H1 (cell line): ENCODE measurements at regions not wholly inside any gene's neighbourhood (a gene's known extent, or its start where the extent isn't known, plus 50 kb on each side); places are given as distances from the start of the nearest gene placed in this dataset.

Experiments
- CTCF ChIA-PET: fragments of 300-600 bp; sonication (Branson Sonifier 250); formaldehyde crosslinking; loops from one replicate; lab custom pipeline; 2021; ENCODE audit not compliant: partially characterized antibody; lab: Charles Lee
- POLR2A ChIA-PET: fragments of 300-600 bp; sonication (Branson Sonifier 250); formaldehyde crosslinking; loops from one replicate; lab custom pipeline; 2021; ENCODE audit warnings: inconsistent platforms; ENCODE audit not compliant: partially characterized antibody; lab: Charles Lee
- DNase-seq, 2 experiments: peaks; one replicate each; pipeline versions ENCODE4 v3.0.0 to v3.0.0-alpha.2; 2010 to 2022; ENCODE audit warnings: low spot score in 2 of 2, low read depth in 1 of 2, mixed read lengths in 1 of 2
- FAIRE-seq: peaks from 2 replicates; lab custom pipeline; 2011; peaks lifted over from hg19 to GRCh38; lab: Jason Lieb, UNC
- H2AFZ ChIP-seq: 2 replicates; pipeline ENCODE4 v1.8.1; 2012; ENCODE audit warnings: low read length, inconsistent platforms
- H2AK5ac ChIP-seq: 2 replicates; pipeline ENCODE4 v1.6.1; 2013; ENCODE audit warnings: low read depth, low read length
- H2BK120ac ChIP-seq: replicated peaks from 2 replicates; pipeline ENCODE3; 2013; ENCODE audit warnings: low read depth, low read length, inconsistent platforms
- H2BK12ac ChIP-seq: 2 replicates; pipeline ENCODE4 v1.6.1; 2013; ENCODE audit warnings: low read depth, low read length
- H2BK15ac ChIP-seq: 2 replicates; pipeline ENCODE4 v1.6.1; 2013; ENCODE audit warnings: low read length
- H2BK20ac ChIP-seq: 2 replicates; pipeline ENCODE4 v1.6.1; 2013; ENCODE audit warnings: low read length
- H2BK5ac ChIP-seq: 2 replicates; pipeline ENCODE4 v1.6.1; 2013; ENCODE audit warnings: low read depth, low read length
- H3K14ac ChIP-seq: 2 replicates; pipeline ENCODE4 v1.6.1; 2013; ENCODE audit warnings: inconsistent platforms; ENCODE audit not compliant: insufficient read length
- H3K18ac ChIP-seq: 2 replicates; pipeline ENCODE4 v1.6.1; 2013; ENCODE audit warnings: low read length; ENCODE audit errors: extremely low read depth
- H3K23ac ChIP-seq: 2 replicates; pipeline ENCODE4 v1.6.1; 2013; ENCODE audit warnings: inconsistent platforms; ENCODE audit not compliant: insufficient read length
- H3K23me2 ChIP-seq: 2 replicates; pipeline ENCODE4 v1.6.1; 2013; ENCODE audit warnings: low read depth, low read length
- H3K27ac ChIP-seq: 2 replicates; pipeline ENCODE4 v1.6.1; 2011; ENCODE audit warnings: low read depth, low read length, inconsistent platforms
- H3K27me3 ChIP-seq, 4 experiments: replicated peaks in 1 of 4; 1 replicate in 1 of 4; 2 replicates in 3 of 4; pipeline versions ENCODE4 v1.6.1 to v1.8.1; 2011 to 2013; ENCODE audit warnings: low read length in 3 of 4, mild to moderate bottlenecking in 3 of 4, inconsistent platforms in 2 of 4, mixed read lengths in 2 of 4, moderate library complexity in 1 of 4; ENCODE audit not compliant: control insufficient read depth in 3 of 4, insufficient read depth in 3 of 4; ENCODE audit errors: extremely low read depth in 1 of 4
- H3K36me3 ChIP-seq, 4 experiments: 2 replicates each; pipeline versions ENCODE4 v1.6.1 to v1.8.1; 2011 to 2013; ENCODE audit warnings: mild to moderate bottlenecking in 4 of 4, low read length in 3 of 4, moderate library complexity in 2 of 4, control low read depth in 1 of 4, inconsistent platforms in 1 of 4; ENCODE audit not compliant: insufficient read depth in 4 of 4, control insufficient read depth in 2 of 4
- H3K4ac ChIP-seq: replicated peaks from 2 replicates; pipeline ENCODE3; 2013; ENCODE audit warnings: low read length, low read depth, mixed read lengths, inconsistent platforms; ENCODE audit not compliant: insufficient read length
- H3K4me1 ChIP-seq, 4 experiments: replicated peaks in 1 of 4; 1 replicate in 1 of 4; 2 replicates in 3 of 4; pipeline versions ENCODE4 v1.6.1 to v1.8.1; 2011 to 2013; ENCODE audit warnings: low read length in 3 of 4, inconsistent platforms in 2 of 4, mixed read lengths in 1 of 4; ENCODE audit not compliant: insufficient read depth in 4 of 4, control insufficient read depth in 3 of 4
- H3K4me2 ChIP-seq, 2 experiments: 2 replicates each; pipeline versions ENCODE4 v1.6.1 to v1.8.1; 2011 to 2013; ENCODE audit warnings: low read depth in 2 of 2, low read length in 2 of 2, control low read depth in 1 of 2, inconsistent platforms in 1 of 2, mild to moderate bottlenecking in 1 of 2; ENCODE audit not compliant: insufficient read depth in 1 of 2
- H3K4me3 ChIP-seq, 4 experiments: fragments of 200-600, 300-600 bp in 1 of 4; sonication (generic), shearing (Covaris generic), sonication (Bioruptor Twin) in 1 of 4; 2 replicates each; pipeline versions ENCODE4 v1.5.1 to v1.8.1; 2011 to 2016; ENCODE audit warnings: low read length in 4 of 4, low read depth in 3 of 4, control low read depth in 2 of 4, inconsistent platforms in 2 of 4, mild to moderate bottlenecking in 2 of 4, mixed read lengths in 1 of 4, moderate library complexity in 1 of 4; ENCODE audit not compliant: insufficient read depth in 2 of 4; ENCODE audit errors: extremely low read depth in 1 of 4
- H3K56ac ChIP-seq: replicated peaks from 2 replicates; pipeline ENCODE3; 2013; ENCODE audit warnings: low read depth, mild to moderate bottlenecking, mixed read lengths, low read length, inconsistent platforms; ENCODE audit not compliant: insufficient read length
- H3K79me1 ChIP-seq: 2 replicates; pipeline ENCODE4 v1.6.1; 2013; ENCODE audit warnings: low read depth, low read length, control low read depth
- H3K79me2 ChIP-seq, 2 experiments: 2 replicates each; pipeline versions ENCODE4 v1.6.1 to v1.8.1; 2012 to 2013; ENCODE audit warnings: low read length in 2 of 2, mild to moderate bottlenecking in 2 of 2, inconsistent platforms in 1 of 2; ENCODE audit not compliant: insufficient read depth in 2 of 2, control insufficient read depth in 1 of 2
- H3K9ac ChIP-seq, 4 experiments: replicated peaks in 1 of 4; 1 replicate in 1 of 4; 2 replicates in 3 of 4; pipeline versions ENCODE4 v1.6.1 to v1.8.1; 2011 to 2013; ENCODE audit warnings: low read depth in 3 of 4, low read length in 3 of 4, control low read depth in 2 of 4, mild to moderate bottlenecking in 2 of 4, moderate library complexity in 2 of 4, inconsistent platforms in 1 of 4; ENCODE audit errors: extremely low read depth in 1 of 4
- H3K9me3 ChIP-seq, 2 experiments: 2 replicates each; pipeline versions ENCODE4 v1.6.1 to v1.8.1; 2012 to 2013; ENCODE audit warnings: mild to moderate bottlenecking in 2 of 2, moderate library complexity in 2 of 2, control low read depth in 1 of 2, inconsistent platforms in 1 of 2, low read depth in 1 of 2, low read length in 1 of 2, mixed read lengths in 1 of 2; ENCODE audit not compliant: insufficient read depth in 2 of 2
- H4K20me1 ChIP-seq, 2 experiments: replicated peaks in 1 of 2; 2 replicates each; pipeline versions ENCODE3 to v1.8.1; 2011 to 2013; ENCODE audit warnings: inconsistent platforms in 2 of 2, low read length in 2 of 2, mild to moderate bottlenecking in 1 of 2; ENCODE audit not compliant: insufficient read depth in 2 of 2, control insufficient read depth in 1 of 2
- H4K5ac ChIP-seq: 2 replicates; pipeline ENCODE4 v1.6.1; 2013; ENCODE audit warnings: low read length, low read depth, mixed read lengths, inconsistent platforms; ENCODE audit not compliant: insufficient read length
- H4K8ac ChIP-seq: 2 replicates; pipeline ENCODE4 v1.8.0; 2013; ENCODE audit warnings: mild to moderate bottlenecking, moderate library complexity, low read length, inconsistent platforms; ENCODE audit not compliant: insufficient read depth; ENCODE audit errors: extremely low read depth
- H4K91ac ChIP-seq: replicated peaks from 2 replicates; pipeline ENCODE3; 2013; ENCODE audit warnings: low read length, mixed read lengths, inconsistent platforms; ENCODE audit not compliant: insufficient read length
- CTBP2 ChIP-seq: IDR thresholded peaks from 2 replicates; pipeline ENCODE4 v1.7.0; 2011; ENCODE audit warnings: borderline replicate concordance, mild to moderate bottlenecking, moderate library complexity, mixed read lengths, low read length; ENCODE audit not compliant: insufficient read depth, insufficient read length
- E2F6 ChIP-seq: IDR thresholded peaks from 2 replicates; pipeline ENCODE4 v1.6.1; 2012; ENCODE audit warnings: inconsistent platforms
- EGR1 ChIP-seq: IDR thresholded peaks from 2 replicates; pipeline ENCODE4 v1.6.1; 2011; ENCODE audit warnings: low read depth, low read length, borderline replicate concordance
- NANOG ChIP-seq: IDR thresholded peaks from 2 replicates; pipeline ENCODE4 v1.6.1; 2011; ENCODE audit warnings: low read length, low read depth, mild to moderate bottlenecking, inconsistent platforms; ENCODE audit not compliant: insufficient read depth, poor library complexity, severe bottlenecking
- POLR2AphosphoS5 ChIP-seq: IDR thresholded peaks from 2 replicates; pipeline ENCODE4 v1.6.1; 2011; ENCODE audit warnings: low read depth, low read length
- RAD21 ChIP-seq, 2 experiments: IDR thresholded peaks in 1 of 2; conservative IDR thresholded peaks in 1 of 2; 2 replicates each; pipeline ENCODE4 v1.6.1; 2011; ENCODE audit warnings: low read depth in 2 of 2, low read length in 2 of 2, improper control_type of control experiment in 1 of 2, inconsistent platforms in 1 of 2, mild to moderate bottlenecking in 1 of 2, moderate library complexity in 1 of 2
- SIN3A ChIP-seq, 2 experiments: IDR thresholded peaks in 1 of 2; conservative IDR thresholded peaks in 1 of 2; 2 replicates each; pipeline ENCODE4 v1.6.1; 2011 to 2012; ENCODE audit warnings: low read length in 2 of 2, improper control_type of control experiment in 1 of 2, low read depth in 1 of 2, mild to moderate bottlenecking in 1 of 2
- SIRT6 ChIP-seq: IDR thresholded peaks from one replicate; pipeline ENCODE4 v1.7.1; 2012; ENCODE audit warnings: low read length, inconsistent platforms
- SIX5 ChIP-seq: IDR thresholded peaks from 2 replicates; pipeline ENCODE4 v1.6.1; 2011; ENCODE audit warnings: mild to moderate bottlenecking, low read depth, low read length
- SP4 ChIP-seq: IDR thresholded peaks from 2 replicates; pipeline ENCODE4 v1.6.1; 2012; ENCODE audit warnings: low read length, inconsistent platforms
- TAF1 ChIP-seq: IDR thresholded peaks from 2 replicates; pipeline ENCODE4 v1.6.1; 2011; ENCODE audit warnings: mild to moderate bottlenecking, low read depth, low read length
- WGBS, 2 experiments: shearing (Covaris generic) in 1 of 2; methylation state at CpG; one replicate each; pipeline versions ENCODE4 v1.1.6 to v1.1.7; 2013 to 2015; ENCODE audit warnings: low lambda C conversion rate in 2 of 2, mixed read lengths in 2 of 2, inconsistent platforms in 1 of 2, low coverage in 1 of 2, missing lambda C conversion rate in 1 of 2; ENCODE audit not compliant: insufficient replicate concordance in 2 of 2, insufficient coverage in 1 of 2, insufficient read length in 1 of 2; ENCODE audit errors: extremely low coverage in 1 of 2, missing lambda C conversion rate in 1 of 2; 5-methylcytosine and 5-hydroxymethylcytosine counted together

DNA sequence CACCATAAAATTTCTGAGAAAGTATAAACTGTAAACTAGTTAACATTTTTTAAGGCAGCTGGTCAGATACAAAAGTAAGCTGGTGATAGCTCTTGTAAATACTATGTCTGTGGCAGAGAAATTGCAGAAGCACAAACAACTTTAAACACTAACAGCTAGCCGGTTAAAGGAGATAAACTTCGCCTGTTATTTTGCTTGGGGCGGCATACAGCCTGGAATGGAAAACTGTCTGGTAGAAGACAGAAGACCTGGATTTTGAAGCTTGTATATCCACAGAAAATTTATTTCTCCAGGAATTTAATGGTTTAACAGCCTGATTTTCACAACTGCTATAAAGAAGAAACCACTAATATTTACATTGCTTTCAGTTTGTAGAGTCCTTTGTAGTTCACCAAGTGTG is 65.3 kb upstream of the FIBIN start:
- CTCF ChIA-PET = interaction anchor here (1.0 to 1.4 kb wide), 3 partner anchors 10 to 196 kb away, joined by 3 to 7 read pairs (median 4); no protein-coding TSS in a partner anchor
- DNase-seq = no peak
- no peak overlapping the region for H3K4me2 ChIP-seq
- TF ChIP-seq SIX5 (no peak), NANOG (no peak), CTBP2 (no peak), SP4 (no peak), SIRT6 (no peak), TAF1 (no peak), E2F6 (no peak), POLR2AphosphoS5 (no peak), RAD21 (IDR thresholded peaks at IDR 0.05 in 1 of 2, conservative IDR thresholded peaks at IDR 0.05 in 1 of 2; ENCODE audit: low read depth in 2 of 2, low read length in 2 of 2) (no peak), SIN3A (conservative IDR thresholded peaks at IDR 0.05 in 1 of 2, IDR thresholded peaks at IDR 0.05 in 1 of 2; ENCODE audit: low read depth in 1 of 2, low read length in 2 of 2) (no peak), EGR1 (no peak)

More for the DNA sequence above, 65.3 kb upstream of the FIBIN start:
- no peak for FAIRE-seq
- no peak overlapping the region for H3K56ac ChIP-seq
- no peaks in the 10 kb centered on the region for H4K20me1 ChIP-seq
- POLR2A ChIA-PET = interaction anchor here (1.2 kb wide), 1 partner anchor 18 kb away, joined by 3 read pairs; no protein-coding TSS in a partner anchor
- H2BK12ac ChIP-seq = no peak overlapping the region
- WGBS, 2 experiments = 93% methylated on average over 3 of the region's 3 CpGs; no CpG with 5 or more reads in 1 of the 2 experiments
- no peaks in the 10 kb centered on the region for H3K79me1 ChIP-seq
- no peak overlapping the region for H3K18ac ChIP-seq
- H3K79me2 ChIP-seq = no peaks in the 10 kb centered on the region
- H4K91ac ChIP-seq = no peak overlapping the region
- no peak overlapping the region for H2BK5ac ChIP-seq
- H3K4me1 ChIP-seq = peaks cover 0 to 4% (median 0%) of the 10 kb centered on the region in 4 experiments; a peak in 2 of 7 replicates
- no peak overlapping the region for H3K27ac ChIP-seq
- H3K23me2 ChIP-seq = no peaks in the 10 kb centered on the region
- H3K14ac ChIP-seq = no peak overlapping the region
- H2BK15ac ChIP-seq = no peak overlapping the region
- H2AFZ ChIP-seq = no peak overlapping the region
- no peak overlapping the region for H4K5ac ChIP-seq
- H2AK5ac ChIP-seq = no peak overlapping the region
- no peak overlapping the region for H3K9ac ChIP-seq
- no peak overlapping the region for H3K23ac ChIP-seq
- H3K4ac ChIP-seq = no peak overlapping the region
- no peaks in the 10 kb centered on the region for H3K27me3 ChIP-seq
- H3K9me3 ChIP-seq = no peaks in the 10 kb centered on the region
- H2BK20ac ChIP-seq = no peak overlapping the region
- no peak overlapping the region for H4K8ac ChIP-seq
- no peak overlapping the region for H3K4me3 ChIP-seq
- H3K36me3 ChIP-seq = no peaks in the 10 kb centered on the region
- no peak overlapping the region for H2BK120ac ChIP-seq
